ENCODE measurements at regions not wholly inside any gene's neighbourhood (a gene's known extent, or its start where the extent isn't known, plus 50 kb on each side); places are given as distances from the start of the nearest gene placed in this dataset.
"Not testable (repeated sequence)": the region's sequence is repeated elsewhere in the genome, so short reads cannot be mapped to it uniquely, and the experiment has no call there.

DNA sequence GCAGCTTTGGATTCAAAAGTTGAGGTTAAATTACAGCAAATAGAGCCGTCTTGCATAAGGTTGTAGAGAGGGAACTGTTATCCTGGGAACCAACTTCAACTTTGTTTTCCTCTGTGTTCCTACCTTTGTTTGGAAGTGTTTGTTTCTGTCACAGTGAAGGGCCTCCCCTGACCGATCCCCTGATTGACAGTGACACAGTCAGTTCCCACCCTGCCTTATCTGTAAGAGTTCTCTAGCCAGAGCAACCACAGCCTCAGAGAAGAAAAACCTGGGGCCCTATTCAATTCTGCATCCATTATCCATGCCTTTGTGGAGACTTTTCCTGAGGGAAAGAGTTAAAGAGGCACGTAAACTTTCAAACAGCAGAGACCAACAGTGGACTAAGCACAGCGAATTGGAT is 90.1 kb downstream of the CRYBB2 start:
- TF ChIP-seq, protein P1, sequence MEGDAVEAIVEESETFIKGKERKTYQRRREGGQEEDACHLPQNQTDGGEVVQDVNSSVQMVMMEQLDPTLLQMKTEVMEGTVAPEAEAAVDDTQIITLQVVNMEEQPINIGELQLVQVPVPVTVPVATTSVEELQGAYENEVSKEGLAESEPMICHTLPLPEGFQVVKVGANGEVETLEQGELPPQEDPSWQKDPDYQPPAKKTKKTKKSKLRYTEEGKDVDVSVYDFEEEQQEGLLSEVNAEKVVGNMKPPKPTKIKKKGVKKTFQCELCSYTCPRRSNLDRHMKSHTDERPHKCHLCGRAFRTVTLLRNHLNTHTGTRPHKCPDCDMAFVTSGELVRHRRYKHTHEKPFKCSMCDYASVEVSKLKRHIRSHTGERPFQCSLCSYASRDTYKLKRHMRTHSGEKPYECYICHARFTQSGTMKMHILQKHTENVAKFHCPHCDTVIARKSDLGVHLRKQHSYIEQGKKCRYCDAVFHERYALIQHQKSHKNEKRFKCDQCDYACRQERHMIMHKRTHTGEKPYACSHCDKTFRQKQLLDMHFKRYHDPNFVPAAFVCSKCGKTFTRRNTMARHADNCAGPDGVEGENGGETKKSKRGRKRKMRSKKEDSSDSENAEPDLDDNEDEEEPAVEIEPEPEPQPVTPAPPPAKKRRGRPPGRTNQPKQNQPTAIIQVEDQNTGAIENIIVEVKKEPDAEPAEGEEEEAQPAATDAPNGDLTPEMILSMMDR (IDR thresholded peaks at IDR 0.05): not testable (repeated sequence)
- not testable (repeated sequence) for TF ChIP-seq POLR2A (IDR thresholded peaks at IDR 0.05)
